DND-41 (cell line): ENCODE measurements at regions not wholly inside any gene's neighbourhood (a gene's known extent, or its start where the extent isn't known, plus 50 kb on each side); places are given as distances from the start of the nearest gene placed in this dataset.

ENCODE experiments used
- ATAC-seq: fragments of 200-7000 bp; cut with Tn5 transposase; 3 replicates; pipeline ENCODE4 v1.9.1; 2021; ENCODE audit warnings: low read depth; ENCODE audit not compliant: insufficient read depth
- DNase-seq: peaks from one replicate; pipeline ENCODE4 v3.0.0-alpha.2; 2020
- H2AFZ ChIP-seq: 2 replicates; pipeline ENCODE4 v1.6.0; 2012; ENCODE audit warnings: low read depth, low read length
- H3K27ac ChIP-seq: 2 replicates; pipeline ENCODE4 v1.5.1; 2012; ENCODE audit warnings: low read length, inconsistent platforms
- H3K27me3 ChIP-seq: fragments of 200-600 bp; sonication (generic); 2 replicates; pipeline ENCODE4 v1.6.0; 2012; ENCODE audit warnings: low read length, mild to moderate bottlenecking, inconsistent platforms; ENCODE audit not compliant: insufficient read depth, poor library complexity
- H3K36me3 ChIP-seq: 2 replicates; pipeline ENCODE4 v1.5.1; 2012; ENCODE audit warnings: low read length, inconsistent platforms; ENCODE audit not compliant: insufficient read depth
- H3K4me1 ChIP-seq: 2 replicates; pipeline ENCODE4 v1.5.1; 2012; ENCODE audit warnings: mild to moderate bottlenecking, low read length; ENCODE audit not compliant: insufficient read depth
- H3K4me2 ChIP-seq: 2 replicates; pipeline ENCODE4 v1.6.0; 2012; ENCODE audit warnings: mild to moderate bottlenecking, moderate library complexity, low read length, inconsistent platforms; ENCODE audit not compliant: insufficient read depth
- H3K4me3 ChIP-seq, 2 experiments: fragments of 200-600 bp in 1 of 2; shearing (Covaris generic) in 1 of 2; 2 replicates each; pipeline ENCODE4 v1.5.1; 2012 to 2016; ENCODE audit warnings: inconsistent platforms in 2 of 2, low read length in 2 of 2, mild to moderate bottlenecking in 2 of 2, low read depth in 1 of 2, moderate library complexity in 1 of 2
- H3K79me2 ChIP-seq: 2 replicates; pipeline ENCODE4 v1.6.0; 2012; ENCODE audit warnings: low read length, inconsistent platforms; ENCODE audit not compliant: insufficient read depth
- H3K9ac ChIP-seq: 2 replicates; pipeline ENCODE4 v1.6.0; 2012; ENCODE audit warnings: low read depth, mild to moderate bottlenecking, inconsistent platforms, low read length, moderate library complexity
- H3K9me3 ChIP-seq: 2 replicates; pipeline ENCODE4 v1.5.1; 2012; ENCODE audit warnings: low read length, moderate library complexity, mild to moderate bottlenecking, inconsistent platforms; ENCODE audit not compliant: insufficient read depth, severe bottlenecking
- H4K20me1 ChIP-seq: 2 replicates; pipeline ENCODE4 v1.6.0; 2012; ENCODE audit warnings: low read length; ENCODE audit not compliant: insufficient read depth
- CTCF ChIP-seq: IDR thresholded peaks from 2 replicates; pipeline ENCODE4 v1.5.1; 2012; ENCODE audit warnings: borderline replicate concordance, low read length, moderate library complexity, mild to moderate bottlenecking; ENCODE audit not compliant: poor library complexity, severe bottlenecking; ENCODE audit errors: extremely low read depth
- EZH2 ChIP-seq: IDR thresholded peaks from 3 replicates; pipeline ENCODE4 v1.6.1; 2012; ENCODE audit warnings: borderline replicate concordance, low read depth, mild to moderate bottlenecking, moderate library complexity, low read length, inconsistent platforms; ENCODE audit not compliant: severe bottlenecking

DNA sequence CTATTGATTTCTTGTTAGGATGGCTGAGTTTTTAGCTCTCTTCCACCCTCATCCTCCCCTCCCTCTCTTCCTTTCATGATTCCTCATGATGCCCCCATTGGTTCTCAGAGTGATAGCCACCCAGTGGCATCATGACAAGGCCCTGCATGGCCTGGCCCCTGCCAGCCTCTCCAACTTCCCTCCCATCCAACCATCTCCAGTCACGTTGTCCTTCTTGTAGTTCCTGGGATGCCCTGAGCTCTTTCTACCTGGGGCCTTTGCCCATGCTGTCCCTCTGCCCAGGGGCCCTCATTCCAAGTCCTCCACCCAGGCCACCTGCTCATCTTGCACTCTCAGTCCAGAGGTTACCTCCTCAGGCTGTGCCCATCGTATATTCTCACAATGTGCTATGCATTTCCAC lies 247.5 kb downstream of the TFCP2L1 start:
- Histone ChIP-seq H3K4me3 (no peak overlapping the region), H3K79me2 (no peaks in the 10 kb centered on the region), H3K4me2 (no peak overlapping the region), H3K4me1 (no peaks in the 10 kb centered on the region), H3K36me3 (no peaks in the 10 kb centered on the region), H4K20me1 (no peaks in the 10 kb centered on the region), H3K27ac (no peak overlapping the region), H2AFZ (no peak overlapping the region), H3K27me3 (peaks cover 11% of the 10 kb centered on the region), H3K9me3 (no peaks in the 10 kb centered on the region), H3K9ac (no peak overlapping the region)
- TF ChIP-seq CTCF: no peak
- TF ChIP-seq EZH2: no peak
- ATAC-seq: no peak
- no peak for DNase-seq

DNA sequence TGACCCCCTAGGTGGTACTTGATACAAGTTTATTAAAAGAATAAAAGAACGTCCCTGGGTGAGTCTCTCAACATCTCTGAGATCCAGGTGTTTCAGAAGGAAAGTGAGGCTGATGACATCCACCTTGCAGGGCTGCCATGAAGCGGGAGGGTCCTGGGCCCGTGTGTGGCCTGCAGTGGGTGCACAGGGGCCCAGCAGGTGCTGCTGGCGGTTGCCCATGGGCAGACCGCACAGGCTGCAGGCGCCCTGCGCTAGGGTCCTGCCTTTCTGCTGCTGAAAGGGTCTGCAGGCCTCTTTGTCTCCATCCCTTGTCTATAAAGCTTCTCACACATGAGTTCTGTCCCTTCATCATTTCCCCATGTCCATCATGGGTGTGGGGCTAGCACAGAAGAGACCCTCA lies 247.0 kb downstream of the TFCP2L1 start:
- H4K20me1 ChIP-seq: no peaks in the 10 kb centered on the region
- no peak overlapping the region for H3K4me3 ChIP-seq
- ATAC-seq: no peak
- no peak overlapping the region for H3K9ac ChIP-seq
- H3K27ac ChIP-seq: no peak overlapping the region
- TF ChIP-seq EZH2: no peak
- no peak for TF ChIP-seq CTCF
- H3K9me3 ChIP-seq: no peaks in the 10 kb centered on the region
- peaks cover 11% of the 10 kb centered on the region for H3K27me3 ChIP-seq
- no peak overlapping the region for H2AFZ ChIP-seq
- no peaks in the 10 kb centered on the region for H3K36me3 ChIP-seq
- no peak overlapping the region for H3K4me2 ChIP-seq
- H3K79me2 ChIP-seq: no peaks in the 10 kb centered on the region
- no peak for DNase-seq
- no peaks in the 10 kb centered on the region for H3K4me1 ChIP-seq

DNA sequence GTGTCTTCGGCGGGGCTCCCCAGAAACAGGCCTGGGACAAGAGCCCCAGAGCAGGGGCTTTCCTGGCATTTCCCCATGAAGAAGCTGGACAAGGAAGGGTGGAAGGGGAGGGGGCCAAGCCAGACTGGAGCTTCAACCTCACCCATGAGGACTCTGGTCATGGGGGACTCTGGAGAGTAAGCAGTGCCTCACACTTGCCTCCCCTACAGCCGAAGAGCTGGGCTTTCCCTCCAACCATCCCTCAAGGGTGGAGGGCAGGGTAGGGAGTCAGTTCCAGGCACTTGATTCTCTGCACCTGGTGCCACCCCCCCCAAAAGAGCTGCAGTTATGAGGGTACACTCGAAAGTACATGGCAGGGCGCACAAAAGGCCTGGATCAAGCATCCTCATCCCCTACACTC lies 246.6 kb downstream of the TFCP2L1 start:
- DNase-seq (no peak), ATAC-seq (no peak)
- H3K9ac ChIP-seq: no peak overlapping the region
- H3K4me2 ChIP-seq: no peak overlapping the region
- H3K4me1 ChIP-seq: no peaks in the 10 kb centered on the region
- no peaks in the 10 kb centered on the region for H3K79me2 ChIP-seq
- H2AFZ ChIP-seq: no peak overlapping the region
- H3K4me3 ChIP-seq: no peak overlapping the region
- H3K27me3 ChIP-seq: peaks cover 11% of the 10 kb centered on the region
- H3K9me3 ChIP-seq: no peaks in the 10 kb centered on the region
- no peak overlapping the region for H3K27ac ChIP-seq
- H3K36me3 ChIP-seq: no peaks in the 10 kb centered on the region
- TF ChIP-seq CTCF (no peak), EZH2 (no peak)
- H4K20me1 ChIP-seq: no peaks in the 10 kb centered on the region
